Natural killer cell treated with Interleukin-12 subunit alpha and Interleukin-12 subunit beta and Interleukin-15 and Interleukin-18, amount 100 ng/mL, for 72 hours (primary cell): ENCODE measurements at regions not wholly inside any gene's neighbourhood (a gene's known extent, or its start where the extent isn't known, plus 50 kb on each side); places are given as distances from the start of the nearest gene placed in this dataset.

Source experiments
- ATAC-seq, 2 donors: fragments of 150-1000 bp; cut with Tn5 transposase in 1 of 2; sonication (Bioruptor Pico), chemical (Tn5 transposase) in 1 of 2; 2 replicates each; pipeline ENCODE4 v1.10.0; 2021
- DNase-seq: peaks from one replicate; pipeline ENCODE4 v3.0.0; 2022; ENCODE audit warnings: low spot score
- H3K27ac Mint-ChIP-seq, 2 donors: 1 replicate in 1 of 2; 2 replicates in 1 of 2; pipeline ENCODE4 v1.8.0; 2022; ENCODE audit warnings: mixed read lengths in 2 of 2, mild to moderate bottlenecking in 1 of 2, moderate library complexity in 1 of 2
- H3K27me3 Mint-ChIP-seq, 2 donors: 1 replicate in 1 of 2; 2 replicates in 1 of 2; pipeline ENCODE4 v1.8.0; 2022; ENCODE audit warnings: mixed read lengths in 2 of 2
- H3K36me3 Mint-ChIP-seq: one replicate; pipeline ENCODE4 v1.8.0; 2022; ENCODE audit warnings: mixed read lengths
- H3K4me1 Mint-ChIP-seq, 2 donors: 1 replicate in 1 of 2; 2 replicates in 1 of 2; pipeline ENCODE4 v1.8.0; 2022; ENCODE audit warnings: low read depth in 2 of 2, mixed read lengths in 2 of 2, mild to moderate bottlenecking in 1 of 2
- H3K4me3 Mint-ChIP-seq: one replicate; pipeline ENCODE4 v1.8.0; 2022; ENCODE audit warnings: mixed read lengths
- H3K9me3 Mint-ChIP-seq: 2 replicates; pipeline ENCODE4 v1.8.0; 2022; ENCODE audit warnings: mixed read lengths

GRCh38 chr1:36534711-36535412 lies 52.1 kb upstream of the CSF3R start:
- Mint-ChIP-seq H3K36me3 (no peaks in the 10 kb centered on the region), H3K27ac (no peak overlapping the region), H3K27me3 (peaks cover 24 to 29% of the 10 kb centered on the region in 2 donors), H3K9me3 (no peaks in the 10 kb centered on the region), H3K4me3 (no peak overlapping the region), H3K4me1 (no peaks in the 10 kb centered on the region)
- ATAC-seq (no peak), DNase-seq (no peak)

GRCh38 chr1:36533897-36534296 lies 51.2 kb upstream of the CSF3R start:
- no peak for ATAC-seq
- Mint-ChIP-seq H3K27ac (no peak overlapping the region), H3K27me3 (peaks cover 24 to 25% of the 10 kb centered on the region in 2 donors), H3K9me3 (no peaks in the 10 kb centered on the region), H3K36me3 (no peaks in the 10 kb centered on the region), H3K4me1 (no peaks in the 10 kb centered on the region), H3K4me3 (no peak overlapping the region)
- no peak for DNase-seq

- DNase-seq = no peak
- no peaks in the 10 kb centered on the region for H3K9me3 Mint-ChIP-seq
- peaks cover 21 to 24% of the 10 kb centered on the region in 2 donors for H3K27me3 Mint-ChIP-seq
- H3K36me3 Mint-ChIP-seq = no peaks in the 10 kb centered on the region
- no peak overlapping the region for H3K27ac Mint-ChIP-seq
- H3K4me3 Mint-ChIP-seq = no peak overlapping the region
- no peaks in the 10 kb centered on the region for H3K4me1 Mint-ChIP-seq
- ATAC-seq = no peak
Measured at GRCh38 chr1:36532810-36533401, 50.2 kb upstream of the CSF3R start.
